NB4 (cell line): ENCODE measurements at regions not wholly inside any gene's neighbourhood (a gene's known extent, or its start where the extent isn't known, plus 50 kb on each side); places are given as distances from the start of the nearest gene placed in this dataset.
A peak's percentile ranks its signal among the peaks of the same experiment; 100 is the strongest.

ENCODE experiments used
- DNase-seq: peaks from one replicate; pipeline ENCODE4 v3.0.0; 2010; ENCODE audit warnings: low read depth
- H3K4me3 ChIP-seq: one replicate; pipeline ENCODE4 v1.5.1; 2011; ENCODE audit warnings: mild to moderate bottlenecking, low read depth, low read length, moderate library complexity
- MYC ChIP-seq: IDR thresholded peaks from 2 replicates; pipeline ENCODE4 v1.6.1; 2011; ENCODE audit warnings: low read depth, low read length
- POLR2A ChIP-seq: IDR thresholded peaks from 2 replicates; pipeline ENCODE4 v1.6.1; 2011; ENCODE audit warnings: mild to moderate bottlenecking; ENCODE audit not compliant: insufficient read length; ENCODE audit errors: extremely low read depth
- TF ChIP-seq, protein P1 (sequence below): IDR thresholded peaks from 2 replicates; pipeline ENCODE4 v1.6.1; 2011; ENCODE audit warnings: low read depth, low read length
- TF ChIP-seq, protein P2 (sequence below): IDR thresholded peaks from one replicate; pipeline ENCODE4 v1.5.1; 2012; ENCODE audit warnings: low read depth, low read length

DNA sequence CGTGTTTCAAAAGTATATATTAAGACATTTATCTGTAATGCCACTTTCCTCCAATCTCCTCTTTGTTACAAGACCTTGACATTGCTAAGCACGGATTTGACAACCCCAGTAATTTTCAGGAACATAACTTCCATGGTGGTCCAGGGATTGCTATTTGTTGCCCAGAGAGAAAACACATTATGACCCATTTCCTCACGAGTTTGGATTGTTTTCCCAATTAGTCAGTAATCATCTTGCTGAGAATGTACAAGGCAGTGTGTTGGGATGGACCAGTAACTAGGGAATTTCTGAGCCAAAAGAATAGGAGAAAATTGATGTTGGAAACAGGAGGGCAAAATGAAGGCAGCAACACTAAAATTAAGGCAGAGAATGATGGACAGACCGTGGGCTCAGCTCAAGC, 574.1 kb downstream of the EBF1 start:
- DNase-seq, result no peak
- H3K4me3 ChIP-seq, result no peak overlapping the region
- TF ChIP-seq POLR2A (no peak), MYC (no peak)
- TF ChIP-seq, protein P1, sequence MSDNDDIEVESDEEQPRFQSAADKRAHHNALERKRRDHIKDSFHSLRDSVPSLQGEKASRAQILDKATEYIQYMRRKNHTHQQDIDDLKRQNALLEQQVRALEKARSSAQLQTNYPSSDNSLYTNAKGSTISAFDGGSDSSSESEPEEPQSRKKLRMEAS, result no peak
- TF ChIP-seq, protein P2, sequence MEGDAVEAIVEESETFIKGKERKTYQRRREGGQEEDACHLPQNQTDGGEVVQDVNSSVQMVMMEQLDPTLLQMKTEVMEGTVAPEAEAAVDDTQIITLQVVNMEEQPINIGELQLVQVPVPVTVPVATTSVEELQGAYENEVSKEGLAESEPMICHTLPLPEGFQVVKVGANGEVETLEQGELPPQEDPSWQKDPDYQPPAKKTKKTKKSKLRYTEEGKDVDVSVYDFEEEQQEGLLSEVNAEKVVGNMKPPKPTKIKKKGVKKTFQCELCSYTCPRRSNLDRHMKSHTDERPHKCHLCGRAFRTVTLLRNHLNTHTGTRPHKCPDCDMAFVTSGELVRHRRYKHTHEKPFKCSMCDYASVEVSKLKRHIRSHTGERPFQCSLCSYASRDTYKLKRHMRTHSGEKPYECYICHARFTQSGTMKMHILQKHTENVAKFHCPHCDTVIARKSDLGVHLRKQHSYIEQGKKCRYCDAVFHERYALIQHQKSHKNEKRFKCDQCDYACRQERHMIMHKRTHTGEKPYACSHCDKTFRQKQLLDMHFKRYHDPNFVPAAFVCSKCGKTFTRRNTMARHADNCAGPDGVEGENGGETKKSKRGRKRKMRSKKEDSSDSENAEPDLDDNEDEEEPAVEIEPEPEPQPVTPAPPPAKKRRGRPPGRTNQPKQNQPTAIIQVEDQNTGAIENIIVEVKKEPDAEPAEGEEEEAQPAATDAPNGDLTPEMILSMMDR, result no peak

DNA sequence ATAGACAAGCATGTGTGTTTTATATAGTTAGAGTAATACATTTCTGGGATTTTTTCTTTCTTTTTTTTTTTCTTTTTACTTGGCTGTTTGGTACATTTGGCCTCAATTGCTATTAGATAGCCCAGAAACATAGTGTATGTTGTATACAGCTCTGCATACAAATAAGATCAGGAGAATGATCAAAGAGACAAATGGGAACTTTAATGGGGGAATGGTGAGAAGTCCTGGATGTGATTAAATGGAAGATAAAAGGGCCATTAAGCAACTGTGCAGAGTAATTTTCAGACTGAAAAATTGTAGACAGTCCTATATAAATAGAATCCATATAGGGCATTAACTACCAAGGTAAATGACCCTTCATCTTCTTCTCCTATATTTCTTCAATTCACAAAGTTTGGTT, 575.6 kb downstream of the EBF1 start:
- TF ChIP-seq, protein P2, result no peak
- TF ChIP-seq MYC, result no peak
- TF ChIP-seq, protein P1, result no peak
- TF ChIP-seq POLR2A, result no peak
- no peak overlapping the region for H3K4me3 ChIP-seq
- DNase-seq, result no peak

DNA sequence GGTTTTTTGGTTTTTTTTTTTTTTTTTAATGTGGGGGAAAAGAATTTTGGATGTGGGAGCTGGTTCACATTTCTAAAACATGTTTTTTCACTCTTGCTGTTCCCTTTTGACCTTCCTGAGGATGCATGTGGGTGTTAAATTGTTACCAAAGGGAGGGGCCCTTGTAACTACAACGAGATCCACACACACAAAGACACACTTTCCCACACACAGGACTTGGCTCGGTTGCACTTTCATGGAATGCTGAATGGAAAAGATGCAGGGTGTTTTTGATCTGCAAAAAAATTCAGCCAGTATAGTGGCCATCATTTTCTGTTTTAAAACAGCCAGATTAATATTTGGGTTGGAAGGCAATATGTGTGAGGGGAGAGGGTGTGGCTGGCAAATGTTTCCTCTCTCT, 576.9 kb downstream of the EBF1 start:
- H3K4me3 ChIP-seq, result no peak overlapping the region
- no peak for DNase-seq
- TF ChIP-seq MYC (no peak), POLR2A (no peak)
- TF ChIP-seq, protein P1, result no peak
- TF ChIP-seq, protein P2, result no peak

DNA sequence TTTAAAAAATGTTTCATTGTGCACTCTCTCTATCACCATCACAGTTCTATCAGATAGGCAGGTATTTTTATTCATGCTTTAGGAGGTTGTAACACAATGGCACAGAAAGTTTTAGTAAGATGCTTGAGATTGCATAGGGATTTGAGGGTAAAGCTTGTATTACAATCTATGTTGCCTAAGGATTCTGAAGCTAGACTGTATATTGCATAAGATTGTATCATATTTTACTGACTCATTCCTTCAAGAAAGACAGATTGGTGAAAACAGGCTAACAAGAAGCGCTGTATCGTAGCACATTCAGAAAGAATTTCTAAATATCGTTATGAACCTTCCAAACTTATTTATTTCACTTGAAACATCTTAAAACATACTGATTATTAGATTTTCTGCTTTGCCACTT, 577.7 kb downstream of the EBF1 start:
- TF ChIP-seq POLR2A (no peak), MYC (no peak)
- TF ChIP-seq, protein P2, result no peak
- TF ChIP-seq, protein P1, result no peak
- DNase-seq, result peak; percentile 12
- H3K4me3 ChIP-seq, result no peak overlapping the region

DNA sequence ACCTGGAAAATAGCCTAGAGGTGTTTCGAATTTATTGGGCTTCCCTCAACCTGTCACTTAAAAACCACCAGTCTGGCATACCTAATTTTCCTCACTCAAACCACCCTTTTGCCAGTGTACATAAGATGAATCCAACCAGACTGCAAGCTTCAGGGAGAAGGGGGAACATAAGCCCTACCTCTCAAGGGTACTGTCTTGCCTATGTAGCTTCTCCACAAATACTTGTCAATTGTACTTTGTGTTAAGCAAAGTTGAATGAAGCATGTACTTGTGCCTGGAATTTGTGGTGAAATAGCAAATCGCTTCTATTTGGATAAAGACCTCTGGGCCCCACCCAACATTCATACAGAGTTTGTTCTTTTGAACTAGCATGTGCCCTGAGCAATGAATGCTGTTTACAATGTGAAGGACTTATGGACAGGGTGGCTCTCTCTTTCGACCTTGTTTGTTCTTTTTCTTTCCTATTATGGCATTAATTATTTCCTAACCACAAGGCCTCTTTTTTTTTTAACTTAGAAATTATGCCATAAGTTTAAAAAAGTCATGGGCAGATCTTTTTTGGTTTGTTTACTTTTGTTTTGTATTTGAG, 580.2 kb downstream of the EBF1 start:
- no peak overlapping the region for H3K4me3 ChIP-seq
- TF ChIP-seq, protein P2, result no peak
- no peak for TF ChIP-seq POLR2A
- TF ChIP-seq MYC, result no peak
- TF ChIP-seq, protein P1, result no peak
- DNase-seq, result no peak

DNA sequence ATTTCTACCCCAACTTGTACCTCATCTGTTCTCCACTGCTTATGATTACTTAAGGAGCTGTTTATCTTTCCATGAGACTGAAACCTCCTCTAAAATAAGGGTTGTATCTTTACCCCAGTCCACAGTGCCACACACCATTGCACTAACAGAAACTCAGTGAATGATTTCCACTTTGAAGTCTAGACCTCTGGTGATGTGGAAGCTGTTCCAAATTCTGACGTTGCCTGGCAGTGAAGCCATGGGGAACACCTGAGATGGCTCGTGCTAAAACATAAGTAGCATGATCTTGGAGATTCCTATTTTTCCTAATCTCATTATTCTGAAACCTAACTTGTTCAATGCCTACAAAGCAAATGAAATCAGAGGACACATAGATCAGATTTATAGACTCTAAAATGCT, 583.2 kb downstream of the EBF1 start:
- TF ChIP-seq POLR2A (no peak), MYC (no peak)
- TF ChIP-seq, protein P2, result no peak
- TF ChIP-seq, protein P1, result no peak
- no peak overlapping the region for H3K4me3 ChIP-seq
- no peak for DNase-seq
